AG04450 (cell line): ENCODE measurements at regions not wholly inside any gene's neighbourhood (a gene's known extent, or its start where the extent isn't known, plus 50 kb on each side); places are given as distances from the start of the nearest gene placed in this dataset.

Experiments
- CTCF ChIA-PET: fragments of 300-600, 350-600 bp; formaldehyde crosslinking; extraction: SDS; loops from one replicate; lab custom pipeline; 2022; ENCODE audit warnings: antibody characterized with exemption, inconsistent platforms; lab: Charles Lee
- POLR2A ChIA-PET: fragments of 350-600 bp; formaldehyde crosslinking; extraction: SDS; loops from one replicate; lab custom pipeline; 2021; ENCODE audit warnings: antibody characterized with exemption, inconsistent platforms; lab: Yijun Ruan, JAX
- DNase-seq: peaks from one replicate; pipeline ENCODE4 v3.0.0-alpha.2; 2011; ENCODE audit warnings: low read depth, low spot score
- H3K27ac ChIP-seq: one replicate; pipeline ENCODE4 v1.5.1; 2012; ENCODE audit warnings: low read depth, low read length, control low read depth
- H3K27me3 ChIP-seq: one replicate; pipeline ENCODE4 v1.6.0; 2012; ENCODE audit warnings: low read length; ENCODE audit not compliant: control insufficient read depth, insufficient read depth
- H3K4me3 ChIP-seq: 2 replicates; pipeline ENCODE4 v1.5.1; 2011; ENCODE audit warnings: mild to moderate bottlenecking, low read depth, low read length, control low read depth
- H3K9me3 ChIP-seq: 2 replicates; pipeline ENCODE4 v1.5.1; 2012; ENCODE audit warnings: low read length; ENCODE audit not compliant: control insufficient read depth, insufficient read depth
- CTCF ChIP-seq: IDR thresholded peaks from 2 replicates; pipeline ENCODE4 v1.5.1; 2011; ENCODE audit warnings: low read depth, low read length, control low read depth, inconsistent platforms

DNA sequence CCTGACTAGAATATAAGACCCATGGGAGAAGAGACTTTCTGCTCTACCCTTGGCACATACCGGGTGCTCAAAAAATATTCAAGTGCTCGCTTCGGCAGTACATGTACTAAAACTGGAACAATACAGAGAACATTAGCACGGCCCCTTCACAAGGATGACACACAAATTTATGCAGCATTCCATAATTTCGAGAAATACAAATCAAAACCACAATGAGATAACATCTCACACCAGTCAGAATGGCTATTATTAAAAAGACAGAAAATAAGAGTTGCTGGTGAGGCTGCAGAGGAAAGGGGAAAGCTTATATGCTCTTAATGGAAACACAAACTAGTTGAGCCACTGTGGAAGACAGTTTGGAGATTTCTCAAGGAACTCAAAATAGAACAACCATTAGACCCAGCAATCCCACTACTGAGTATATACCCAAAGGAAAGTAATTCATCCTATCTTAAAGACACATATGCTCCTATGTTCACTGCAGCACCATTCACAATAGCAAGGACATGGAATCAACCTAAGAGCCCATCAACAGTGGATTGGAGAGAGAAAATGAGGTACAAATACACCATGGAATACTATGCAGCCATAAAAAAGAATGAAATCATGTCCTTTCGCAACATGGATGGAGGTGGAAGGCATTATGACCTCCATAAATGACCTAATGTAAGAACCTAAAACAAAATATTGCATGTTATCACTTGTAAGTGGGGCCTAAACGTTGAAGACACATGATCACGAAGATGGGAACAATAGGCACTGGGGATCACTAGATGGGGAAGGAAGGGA lies 71.6 kb upstream of the CYP1B1 start:
- Histone ChIP-seq H3K27ac (peak overlapping the region; percentile 99), H3K27me3 (no peaks in the 10 kb centered on the region), H3K4me3 (no peak overlapping the region), H3K9me3 (no peaks in the 10 kb centered on the region)
- ChIA-PET POLR2A (interaction anchor here (1.0 to 1.6 kb wide), 5 partner anchors 9 to 29 kb away, joined by 3 to 12 read pairs (median 4); no protein-coding TSS in a partner anchor), CTCF (no interaction called here)
- no peak for TF ChIP-seq CTCF
- no peak for DNase-seq

GRCh38 chr2:38146907-38147307 lies 71.0 kb upstream of the CYP1B1 start:
- peak overlapping the region; percentile 42; the same call in 1 of the 2 replicates for H3K4me3 ChIP-seq
- POLR2A ChIA-PET = interaction anchor here (0.6 to 1.6 kb wide), 5 partner anchors 9 to 142 kb away, joined by 3 to 12 read pairs (median 5); no protein-coding TSS in a partner anchor
- CTCF ChIA-PET = interaction anchor here (1.3 kb wide), 1 partner anchor 31 kb away, joined by 5 read pairs; no protein-coding TSS in a partner anchor
- peak overlapping the region; percentile 99 for H3K27ac ChIP-seq
- DNase-seq = peak; percentile 90
- H3K9me3 ChIP-seq = no peaks in the 10 kb centered on the region
- H3K27me3 ChIP-seq = no peaks in the 10 kb centered on the region
- no peak for TF ChIP-seq CTCF

GRCh38 chr2:38146275-38146906 lies 70.4 kb upstream of the CYP1B1 start:
- POLR2A ChIA-PET = interaction anchor here (0.6 to 1.6 kb wide), 6 partner anchors 10 to 221 kb away, joined by 3 to 12 read pairs (median 4); partner anchors contain the start of gene RMDN2
- H3K27me3 ChIP-seq = no peaks in the 10 kb centered on the region
- peak overlapping the region; percentile 99 for H3K27ac ChIP-seq
- CTCF ChIA-PET = interaction anchor here (0.6 to 1.3 kb wide), 2 partner anchors 30 to 666 kb away, joined by 5 to 6 read pairs; no protein-coding TSS in a partner anchor
- H3K9me3 ChIP-seq = no peaks in the 10 kb centered on the region
- peak; percentile 84 for DNase-seq
- TF ChIP-seq CTCF = no peak
- peak overlapping the region; percentile 42 for H3K4me3 ChIP-seq

GRCh38 chr2:38145236-38145635 lies 69.3 kb upstream of the CYP1B1 start:
- no peak overlapping the region for H3K4me3 ChIP-seq

More at GRCh38 chr2:38145236-38145635, 69.3 kb upstream of the CYP1B1 start:
- CTCF ChIA-PET = no interaction called here
- peak overlapping the region; percentile 55 for H3K27ac ChIP-seq
- H3K27me3 ChIP-seq = no peaks in the 10 kb centered on the region
- no peaks in the 10 kb centered on the region for H3K9me3 ChIP-seq
- POLR2A ChIA-PET = no interaction called here
- TF ChIP-seq CTCF = no peak
- DNase-seq = no peak
